ENCODE measurements at regions not wholly inside any gene's neighbourhood (a gene's known extent, or its start where the extent isn't known, plus 50 kb on each side); places are given as distances from the start of the nearest gene placed in this dataset.
A peak's percentile ranks its signal among the peaks of the same experiment; 100 is the strongest.

GRCh38 chr22:19629331-19629719 is 85.0 kb upstream of the SEPTIN5 start:
- Histone ChIP-seq H3K4me1 (ENCODE audit: insufficient read depth, low read length) (no peaks in the 10 kb centered on the region), H3K36me3 (ENCODE audit: low read depth, low read length) (no peaks in the 10 kb centered on the region), H3K9me3 (ENCODE audit: low read length) (no peaks in the 10 kb centered on the region), H3K27me3 (ENCODE audit: low read length) (no peaks in the 10 kb centered on the region), H2AFZ (ENCODE audit: low read length) (no peak overlapping the region), H3K4me2 (ENCODE audit: low read length) (no peak overlapping the region), H3K4me3 (ENCODE audit: low read length) (no peak overlapping the region), H3K27ac (ENCODE audit: low read length) (no peak overlapping the region), H3K9ac (ENCODE audit: low read length) (no peak overlapping the region), H3F3A (ENCODE audit: low read length, unreplicated experiment) (no peaks in the 10 kb centered on the region), H3K79me2 (ENCODE audit: low read length) (no peaks in the 10 kb centered on the region), H4K20me1 (ENCODE audit: low read length) (no peaks in the 10 kb centered on the region), H3K9me2 (replicated peaks; ENCODE audit: low read length) (no peaks in the 10 kb centered on the region)
- ChIA-PET POLR2A (ENCODE audit: unreplicated experiment) (no interaction called here), CTCF (interaction anchor here (0.5 to 1.3 kb wide), 6 partner anchors 102 to 485 kb away, joined by 3 to 23 read pairs (median 6); partner anchors contain the start of genes CDC45 and ESS2)
- no peak for ATAC-seq
- TF ChIP-seq EZH2 (IDR thresholded peaks at IDR 0.05; ENCODE audit: low read length, unreplicated experiment), result no peak
- no peak for TF ChIP-seq EZH2phosphoT487 (IDR thresholded peaks at IDR 0.05; ENCODE audit: borderline replicate concordance, low read length)
- TF ChIP-seq CTCF (conservative IDR thresholded peaks at IDR 0.05; ENCODE audit: low read depth, low read length), result no peak
- BruUV-seq (replicated peaks), result no TSS peak
- no peak for DNase-seq
- intact Hi-C loops (cut with micrococcal nuclease), result loop anchor here (10.0 kb wide), 1 partner anchor 65 kb away; no protein-coding TSS in a partner anchor

GRCh38 chr22:19629720-19630419 is 84.4 kb upstream of the SEPTIN5 start:
- Histone ChIP-seq H3K4me3 (ENCODE audit: low read length) (no peak overlapping the region), H3K27me3 (ENCODE audit: low read length) (no peaks in the 10 kb centered on the region), H3K27ac (ENCODE audit: low read length) (no peak overlapping the region), H3K9me2 (replicated peaks; ENCODE audit: low read length) (no peaks in the 10 kb centered on the region), H3K79me2 (ENCODE audit: low read length) (no peaks in the 10 kb centered on the region), H3F3A (ENCODE audit: low read length, unreplicated experiment) (no peaks in the 10 kb centered on the region), H3K36me3 (ENCODE audit: low read depth, low read length) (no peaks in the 10 kb centered on the region), H4K20me1 (ENCODE audit: low read length) (no peaks in the 10 kb centered on the region), H3K4me2 (ENCODE audit: low read length) (no peak overlapping the region), H3K4me1 (ENCODE audit: insufficient read depth, low read length) (no peaks in the 10 kb centered on the region), H3K9me3 (ENCODE audit: low read length) (no peaks in the 10 kb centered on the region), H2AFZ (ENCODE audit: low read length) (no peak overlapping the region), H3K9ac (ENCODE audit: low read length) (no peak overlapping the region)
- intact Hi-C loops (cut with micrococcal nuclease), result loop anchor here (1.0 to 10.0 kb wide), 2 partner anchors 65 to 134 kb away; no protein-coding TSS in a partner anchor
- peak; percentile 78 for DNase-seq
- BruUV-seq (replicated peaks), result no TSS peak
- ATAC-seq, result peak; percentile 89
- CTCF ChIA-PET, result interaction anchor here (0.5 to 1.3 kb wide), 8 partner anchors 22 to 485 kb away, joined by 3 to 23 read pairs (median 4); partner anchors contain the start of genes CDC45 and ESS2
- POLR2A ChIA-PET (ENCODE audit: unreplicated experiment), result no interaction called here
- TF ChIP-seq EZH2phosphoT487 (IDR thresholded peaks at IDR 0.05; ENCODE audit: borderline replicate concordance, low read length) (no peak), CTCF (conservative IDR thresholded peaks at IDR 0.05; ENCODE audit: low read depth, low read length) (peak; percentile 90)

- intact Hi-C loops (cut with micrococcal nuclease), result loop anchor here (1.0 kb wide), 1 partner anchor 134 kb away; no protein-coding TSS in a partner anchor
- CTCF ChIA-PET, result interaction anchor here (0.5 to 1.3 kb wide), 5 partner anchors 23 to 141 kb away, joined by 3 to 23 read pairs (median 5); no protein-coding TSS in a partner anchor
- TF ChIP-seq CTCF (conservative IDR thresholded peaks at IDR 0.05; ENCODE audit: low read depth, low read length) (no peak), EZH2phosphoT487 (IDR thresholded peaks at IDR 0.05; ENCODE audit: borderline replicate concordance, low read length) (no peak), EZH2 (IDR thresholded peaks at IDR 0.05; ENCODE audit: low read length, unreplicated experiment) (no peak)
These were observed 83.7 kb upstream of the SEPTIN5 start for GRCh38 chr22:19630614-19631013.

More at GRCh38 chr22:19630614-19631013, 83.7 kb upstream of the SEPTIN5 start:
- POLR2A ChIA-PET (ENCODE audit: unreplicated experiment), result no interaction called here
- Histone ChIP-seq H3K79me2 (ENCODE audit: low read length) (no peaks in the 10 kb centered on the region), H3K36me3 (ENCODE audit: low read depth, low read length) (no peaks in the 10 kb centered on the region), H4K20me1 (ENCODE audit: low read length) (no peaks in the 10 kb centered on the region), H3K9me2 (replicated peaks; ENCODE audit: low read length) (no peaks in the 10 kb centered on the region), H3K27ac (ENCODE audit: low read length) (no peak overlapping the region), H3K9ac (ENCODE audit: low read length) (no peak overlapping the region), H3K9me3 (ENCODE audit: low read length) (no peaks in the 10 kb centered on the region), H3K4me3 (ENCODE audit: low read length) (no peak overlapping the region), H3K4me1 (ENCODE audit: insufficient read depth, low read length) (no peaks in the 10 kb centered on the region), H2AFZ (ENCODE audit: low read length) (no peak overlapping the region), H3K27me3 (ENCODE audit: low read length) (no peaks in the 10 kb centered on the region), H3F3A (ENCODE audit: low read length, unreplicated experiment) (no peaks in the 10 kb centered on the region), H3K4me2 (ENCODE audit: low read length) (no peak overlapping the region)
- DNase-seq (no peak), ATAC-seq (no peak)
- BruUV-seq (replicated peaks), result no TSS peak
